B cell (primary cell): ENCODE measurements at regions not wholly inside any gene's neighbourhood (a gene's known extent, or its start where the extent isn't known, plus 50 kb on each side); places are given as distances from the start of the nearest gene placed in this dataset.

Source experiments
- EZH2 ChIP-seq: IDR thresholded peaks from 2 replicates; pipeline ENCODE4 v1.6.1; 2012; ENCODE audit warnings: borderline replicate concordance, low read depth, mild to moderate bottlenecking, moderate library complexity, low read length; ENCODE audit not compliant: insufficient read depth, poor library complexity, severe bottlenecking
- TF ChIP-seq, protein P1 (sequence below): fragments of 200-600 bp; IDR thresholded peaks from one replicate; pipeline ENCODE4 v1.8.0; 2022; ENCODE audit warnings: antibody characterized with exemption, mild to moderate bottlenecking

DNA sequence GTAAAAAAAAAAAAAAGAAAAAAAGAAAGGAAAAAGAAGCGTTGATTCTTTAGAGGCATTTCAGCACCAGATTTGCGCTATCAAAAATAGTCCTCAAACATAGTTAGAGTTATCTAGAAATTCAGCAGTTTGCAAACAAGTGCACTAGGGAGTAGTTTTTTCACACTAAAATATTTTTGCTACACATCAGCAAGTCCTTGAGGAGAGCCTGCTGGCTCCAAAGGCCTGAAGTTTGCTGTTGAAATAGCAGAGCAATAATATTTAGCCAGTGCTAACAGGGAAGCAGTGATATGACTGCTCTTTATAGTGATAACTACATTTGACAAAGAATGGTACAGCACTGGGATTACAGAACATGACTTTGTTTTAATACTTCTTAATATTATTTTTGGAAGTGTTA, 472.2 kb downstream of the PCDH7 start:
- TF ChIP-seq, protein P1, sequence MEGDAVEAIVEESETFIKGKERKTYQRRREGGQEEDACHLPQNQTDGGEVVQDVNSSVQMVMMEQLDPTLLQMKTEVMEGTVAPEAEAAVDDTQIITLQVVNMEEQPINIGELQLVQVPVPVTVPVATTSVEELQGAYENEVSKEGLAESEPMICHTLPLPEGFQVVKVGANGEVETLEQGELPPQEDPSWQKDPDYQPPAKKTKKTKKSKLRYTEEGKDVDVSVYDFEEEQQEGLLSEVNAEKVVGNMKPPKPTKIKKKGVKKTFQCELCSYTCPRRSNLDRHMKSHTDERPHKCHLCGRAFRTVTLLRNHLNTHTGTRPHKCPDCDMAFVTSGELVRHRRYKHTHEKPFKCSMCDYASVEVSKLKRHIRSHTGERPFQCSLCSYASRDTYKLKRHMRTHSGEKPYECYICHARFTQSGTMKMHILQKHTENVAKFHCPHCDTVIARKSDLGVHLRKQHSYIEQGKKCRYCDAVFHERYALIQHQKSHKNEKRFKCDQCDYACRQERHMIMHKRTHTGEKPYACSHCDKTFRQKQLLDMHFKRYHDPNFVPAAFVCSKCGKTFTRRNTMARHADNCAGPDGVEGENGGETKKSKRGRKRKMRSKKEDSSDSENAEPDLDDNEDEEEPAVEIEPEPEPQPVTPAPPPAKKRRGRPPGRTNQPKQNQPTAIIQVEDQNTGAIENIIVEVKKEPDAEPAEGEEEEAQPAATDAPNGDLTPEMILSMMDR = no peak
- no peak for TF ChIP-seq EZH2
